B cell (primary cell): ENCODE measurements at regions not wholly inside any gene's neighbourhood (a gene's known extent, or its start where the extent isn't known, plus 50 kb on each side); places are given as distances from the start of the nearest gene placed in this dataset.

ENCODE experiments used
- ATAC-seq: fragments of 200-7000 bp; cut with Tn5 transposase; one replicate; pipeline ENCODE4 v1.10.0; 2021; ENCODE audit warnings: low read depth, mild to moderate bottlenecking, moderate number of reproducible peaks, moderate library complexity
- CTCF ChIA-PET: fragments of 350-600 bp; sonication (Branson Sonifier 250); formaldehyde crosslinking; loops from one replicate; lab custom pipeline; 2021; ENCODE audit warnings: antibody characterized with exemption, inconsistent platforms; lab: Charles Lee
- POLR2A ChIA-PET: fragments of 350-600 bp; sonication (Branson Sonifier 250); formaldehyde crosslinking; loops from one replicate; lab custom pipeline; 2021; ENCODE audit warnings: antibody characterized with exemption; lab: Charles Lee
- DNase-seq: peaks from one replicate; pipeline ENCODE4 v3.0.0; 2013
- H2AFZ ChIP-seq: 2 replicates; pipeline ENCODE4 v1.6.1; 2012; ENCODE audit warnings: mild to moderate bottlenecking, low read depth, low read length; ENCODE audit not compliant: insufficient read depth, poor library complexity, severe bottlenecking
- H3K27ac ChIP-seq, 2 donors: 1 replicate in 1 of 2; 2 replicates in 1 of 2; pipeline ENCODE4 v1.5.1; 2012 to 2013; ENCODE audit warnings: low read length in 2 of 2, mild to moderate bottlenecking in 2 of 2, moderate library complexity in 1 of 2
- H3K27me3 ChIP-seq, 4 experiments: fragments of 200-600 bp in 1 of 4; sonication (generic) in 1 of 4; replicated peaks in 1 of 4; 1 replicate in 2 of 4; 2 replicates in 2 of 4; pipeline versions ENCODE4 v1.6.1 to v1.7.0; 2013 to 2016; ENCODE audit warnings: low read length in 3 of 4, mild to moderate bottlenecking in 2 of 4, mixed read lengths in 1 of 4, moderate library complexity in 1 of 4; ENCODE audit not compliant: insufficient read depth in 4 of 4, control insufficient read depth in 3 of 4; ENCODE audit errors: control extremely low read depth in 1 of 4
- H3K36me3 ChIP-seq, 2 experiments: replicated peaks in 1 of 2; 1 replicate in 1 of 2; 2 replicates in 1 of 2; pipeline versions ENCODE4 v1.6.1 to v1.7.1; 2013; ENCODE audit warnings: low read length in 1 of 2; ENCODE audit not compliant: insufficient read depth in 2 of 2, control insufficient read depth in 1 of 2; ENCODE audit errors: control extremely low read depth in 1 of 2, extremely low read depth in 1 of 2
- H3K4me1 ChIP-seq, 2 donors: fragments of 200-600 bp in 1 of 2; sonication (generic) in 1 of 2; 1 replicate in 1 of 2; 2 replicates in 1 of 2; pipeline versions ENCODE4 v1.5.1 to v1.6.1; 2013 to 2017; ENCODE audit warnings: low read length in 2 of 2; ENCODE audit not compliant: control insufficient read depth in 2 of 2, insufficient read depth in 2 of 2
- H3K4me2 ChIP-seq: replicated peaks from 2 replicates; pipeline ENCODE3; 2012; ENCODE audit warnings: mild to moderate bottlenecking, low read depth, low read length; ENCODE audit not compliant: poor library complexity, severe bottlenecking
- H3K4me3 ChIP-seq, 5 experiments: fragments of 200-600 bp in 1 of 5; sonication (generic) in 1 of 5; 1 replicate in 3 of 5; 2 replicates in 2 of 5; pipeline versions ENCODE4 v1.5.1 to v1.7.0; 2011 to 2016; ENCODE audit warnings: low read length in 4 of 5, mild to moderate bottlenecking in 4 of 5, low read depth in 2 of 5, control low read depth in 1 of 5, moderate library complexity in 1 of 5; ENCODE audit not compliant: insufficient read depth in 1 of 5; ENCODE audit errors: control extremely low read depth in 1 of 5, extremely low read depth in 1 of 5
- H3K79me2 ChIP-seq: fragments of 200-600 bp; sonication (generic); one replicate; pipeline ENCODE4 v1.6.0; 2016; ENCODE audit warnings: low read length; ENCODE audit not compliant: control insufficient read depth, insufficient read depth
- H3K9ac ChIP-seq: fragments of 200-600 bp; sonication (generic); 2 replicates; pipeline ENCODE4 v1.6.1; 2017; ENCODE audit warnings: mild to moderate bottlenecking, low read length, moderate library complexity
- H3K9me3 ChIP-seq, 3 donors: one replicate each; pipeline versions ENCODE4 v1.6.1 to v1.7.1; 2013; ENCODE audit warnings: low read length in 2 of 3; ENCODE audit not compliant: control insufficient read depth in 2 of 3, insufficient read depth in 1 of 3; ENCODE audit errors: control extremely low read depth in 1 of 3
- H4K20me1 ChIP-seq: 2 replicates; pipeline ENCODE4 v1.6.0; 2012; ENCODE audit warnings: mild to moderate bottlenecking, low read length; ENCODE audit not compliant: insufficient read depth, control insufficient read depth, poor library complexity, severe bottlenecking
- H3K27ac Mint-ChIP-seq: one replicate; pipeline ENCODE4 v1.8.0; 2021; ENCODE audit warnings: mixed read lengths
- H3K27me3 Mint-ChIP-seq: one replicate; pipeline ENCODE4 v1.8.0; 2021; ENCODE audit warnings: mixed read lengths
- H3K4me1 Mint-ChIP-seq: one replicate; pipeline ENCODE4 v1.8.0; 2021; ENCODE audit warnings: mixed read lengths
- H3K4me3 Mint-ChIP-seq: one replicate; pipeline ENCODE4 v1.8.0; 2021; ENCODE audit warnings: mixed read lengths
- H3K9me3 Mint-ChIP-seq: one replicate; pipeline ENCODE4 v1.8.0; 2022; ENCODE audit warnings: mixed read lengths; ENCODE audit not compliant: insufficient read depth
- CTCF ChIP-seq: fragments of 200-600 bp; IDR thresholded peaks from one replicate; pipeline ENCODE4 v1.8.0; 2022; ENCODE audit warnings: antibody characterized with exemption, mild to moderate bottlenecking
- EZH2 ChIP-seq: IDR thresholded peaks from 2 replicates; pipeline ENCODE4 v1.6.1; 2012; ENCODE audit warnings: borderline replicate concordance, low read depth, mild to moderate bottlenecking, moderate library complexity, low read length; ENCODE audit not compliant: insufficient read depth, poor library complexity, severe bottlenecking
- WGBS: methylation state at CpG from one replicate; pipeline ENCODE4 v1.1.5; 2013; ENCODE audit warnings: missing lambda C conversion rate; ENCODE audit not compliant: insufficient coverage; 5-methylcytosine and 5-hydroxymethylcytosine counted together
- intact Hi-C: fragments of 100-400 bp; cut with micrococcal nuclease; formaldehyde crosslinking; loops from one replicate; pipeline ENCODE4 v1.10.0; 2022

- DNase-seq = no peak
- no peak for ATAC-seq
- 100% methylated on average over 1 of the region's 2 CpGs for WGBS
- ChIA-PET CTCF (no interaction called here), POLR2A (no interaction called here)
- no peak overlapping the region for H3K4me2 ChIP-seq
- peaks cover 5% of the 10 kb centered on the region for H3K9me3 Mint-ChIP-seq
- no peaks in the 10 kb centered on the region for H3K79me2 ChIP-seq
- no peaks in the 10 kb centered on the region for H3K9me3 ChIP-seq
- no peaks in the 10 kb centered on the region for H3K27me3 Mint-ChIP-seq
- no peak overlapping the region for H3K9ac ChIP-seq
- intact Hi-C loops = no loop called here
- TF ChIP-seq EZH2 (no peak), CTCF (no peak)
- H3K4me3 Mint-ChIP-seq = no peak overlapping the region
- H3K4me3 ChIP-seq = no peak overlapping the region
- no peak overlapping the region for H3K27ac Mint-ChIP-seq
- H4K20me1 ChIP-seq = no peaks in the 10 kb centered on the region
- no peaks in the 10 kb centered on the region for H3K27me3 ChIP-seq
- no peaks in the 10 kb centered on the region for H3K4me1 Mint-ChIP-seq
- no peaks in the 10 kb centered on the region for H3K36me3 ChIP-seq
- H3K4me1 ChIP-seq = no peaks in the 10 kb centered on the region
- no peak overlapping the region for H3K27ac ChIP-seq
- H2AFZ ChIP-seq = no peak overlapping the region
These were observed 2195.7 kb upstream of the C9orf72 start for GRCh38 chr9:29769019-29769418.

- Histone ChIP-seq H3K4me1 (no peaks in the 10 kb centered on the region), H3K9me3 (no peaks in the 10 kb centered on the region)
These were observed 2200.4 kb upstream of the C9orf72 start for GRCh38 chr9:29773676-29774075.

More at GRCh38 chr9:29773676-29774075, 2200.4 kb upstream of the C9orf72 start:
- Histone ChIP-seq H3K79me2 (no peaks in the 10 kb centered on the region), H2AFZ (no peak overlapping the region), H3K27me3 (no peaks in the 10 kb centered on the region), H3K27ac (no peak overlapping the region), H3K36me3 (no peaks in the 10 kb centered on the region), H3K4me2 (no peak overlapping the region), H3K9ac (no peak overlapping the region), H3K4me3 (no peak overlapping the region), H4K20me1 (no peaks in the 10 kb centered on the region)
- no peak for DNase-seq
- H3K27me3 Mint-ChIP-seq = no peaks in the 10 kb centered on the region
- H3K4me3 Mint-ChIP-seq = no peak overlapping the region
- no peak for ATAC-seq
- TF ChIP-seq EZH2 (no peak), CTCF (no peak)
- no peak overlapping the region for H3K27ac Mint-ChIP-seq
- H3K4me1 Mint-ChIP-seq = no peaks in the 10 kb centered on the region
- H3K9me3 Mint-ChIP-seq = peaks cover 9% of the 10 kb centered on the region
- POLR2A ChIA-PET = no interaction called here
- CTCF ChIA-PET = no interaction called here
- intact Hi-C loops = no loop called here
